GM19463 (cell line): ENCODE measurements at regions not wholly inside any gene's neighbourhood (a gene's known extent, or its start where the extent isn't known, plus 50 kb on each side); places are given as distances from the start of the nearest gene placed in this dataset.
"Not testable (repeated sequence)": the region's sequence is repeated elsewhere in the genome, so short reads cannot be mapped to it uniquely, and the experiment has no call there.

Source experiments
- ATAC-seq: cut with Tn5 transposase; IDR thresholded peaks from one replicate; pipeline ENCODE4 v1.9.1; 2021; ENCODE audit warnings: mild to moderate bottlenecking, moderate library complexity; ENCODE audit not compliant: unreplicated experiment

GRCh38 chr3:127520993-127521392 is 69.5 kb downstream of the TPRA1 start:
- no peak for ATAC-seq

GRCh38 chr3:127518456-127519081 is 72.0 kb downstream of the TPRA1 start:
- ATAC-seq: no peak

GRCh38 chr3:127512256-127512655 is 78.3 kb downstream of the TPRA1 start:
- no peak for ATAC-seq

GRCh38 chr3:127501177-127501576 is 89.4 kb downstream of the TPRA1 start:
- ATAC-seq: no peak

- no peak for ATAC-seq
Observed at GRCh38 chr3:127497676-127498075, 92.9 kb downstream of the TPRA1 start.

- no peak for ATAC-seq
Observed at GRCh38 chr3:127497166-127497565, 93.4 kb downstream of the TPRA1 start.

GRCh38 chr3:127495821-127496655 is 94.5 kb downstream of the TPRA1 start:
- no peak for ATAC-seq

- ATAC-seq: no peak
Observed at GRCh38 chr3:127493924-127494646, 96.4 kb downstream of the TPRA1 start.

- no peak for ATAC-seq
Observed at GRCh38 chr3:127492426-127492825, 98.1 kb downstream of the TPRA1 start.

GRCh38 chr3:127491909-127492308 is 98.6 kb downstream of the TPRA1 start:
- ATAC-seq: no peak

- ATAC-seq: no peak
Observed at GRCh38 chr3:127491323-127491722, 99.2 kb downstream of the TPRA1 start.

GRCh38 chr3:127491024-127491305 is 99.6 kb downstream of the TPRA1 start:
- ATAC-seq: not testable (repeated sequence)

- no peak for ATAC-seq
Observed at GRCh38 chr3:127490271-127491023, 100.1 kb downstream of the TPRA1 start.

- ATAC-seq: no peak
Observed at GRCh38 chr3:127489357-127489756, 101.2 kb downstream of the TPRA1 start.

- no peak for ATAC-seq
Observed at GRCh38 chr3:127488740-127489139, 101.8 kb downstream of the TPRA1 start.

GRCh38 chr3:127488141-127488672 is 102.3 kb downstream of the TPRA1 start:
- ATAC-seq: no peak

- ATAC-seq: no peak
Observed at GRCh38 chr3:127487196-127487595, 103.3 kb downstream of the TPRA1 start.

GRCh38 chr3:127486321-127486944 is 104.1 kb downstream of the TPRA1 start:
- ATAC-seq: no peak

- ATAC-seq: no peak
Observed at GRCh38 chr3:127485396-127486170, 105.0 kb downstream of the TPRA1 start.
